ENCODE measurements at regions not wholly inside any gene's neighbourhood (a gene's known extent, or its start where the extent isn't known, plus 50 kb on each side); places are given as distances from the start of the nearest gene placed in this dataset.

- no peaks in the 10 kb centered on the region for H3K9me3 ChIP-seq (ENCODE audit: control insufficient read depth in 1 of 2, low read length in 2 of 2)
- CTCF ChIA-PET (ENCODE audit: partially characterized antibody) = no interaction called here
Observed at GRCh38 chr3:147471741-147472140, 62.6 kb downstream of the ZIC1 start.

DNA sequence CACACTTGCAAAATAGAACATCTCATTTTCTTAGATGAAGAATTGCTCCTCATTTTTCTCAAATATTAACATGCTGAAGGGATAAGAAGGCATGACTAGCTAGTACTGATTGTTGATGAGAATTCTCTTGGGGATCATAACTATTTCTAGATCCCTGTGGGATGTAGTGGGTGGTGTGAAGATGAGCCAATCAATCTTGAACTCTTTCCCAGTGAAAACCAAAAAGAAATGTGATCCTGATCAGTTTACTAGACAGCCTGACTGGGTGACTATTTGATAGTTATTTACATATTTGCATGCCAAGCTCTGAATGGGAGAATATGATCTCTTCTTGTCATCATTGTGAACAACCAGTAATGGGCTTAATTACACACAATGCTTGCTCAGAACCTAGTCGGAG, 63.7 kb downstream of the ZIC1 start:
- H3K4me3 Mint-ChIP-seq = no peak overlapping the region
- DNase-seq = no peak
- no peaks in the 10 kb centered on the region for H3K27me3 ChIP-seq (ENCODE audit: insufficient read depth, low read length)
- no peaks in the 10 kb centered on the region for H3K4me1 ChIP-seq (ENCODE audit: insufficient read depth, low read length)
- POLR2A ChIA-PET (ENCODE audit: partially characterized antibody) = no interaction called here
- CTCF ChIA-PET (ENCODE audit: partially characterized antibody) = no interaction called here
- H3K36me3 Mint-ChIP-seq = no peaks in the 10 kb centered on the region
- H3K27ac Mint-ChIP-seq = no peak overlapping the region
- intact Hi-C loops (cut with micrococcal nuclease) = no loop called here
- H3K27ac ChIP-seq (ENCODE audit: low read depth, low read length) = no peak overlapping the region
- H3K4me3 ChIP-seq (ENCODE audit: low read length in 2 of 2) = no peak overlapping the region
- H3K9me3 ChIP-seq (ENCODE audit: control insufficient read depth in 1 of 2, low read length in 2 of 2) = no peaks in the 10 kb centered on the region
- no peaks in the 10 kb centered on the region for H3K4me1 Mint-ChIP-seq
- H3K9me3 Mint-ChIP-seq = peaks cover 0 to 14% (median 5%) of the 10 kb centered on the region in 8 donors
- H3K36me3 ChIP-seq (ENCODE audit: insufficient read depth, low read length) = no peaks in the 10 kb centered on the region
- H3K27me3 Mint-ChIP-seq = no peaks in the 10 kb centered on the region

More at GRCh38 chr3:147471741-147472140, 62.6 kb downstream of the ZIC1 start:
- peaks cover 0 to 12% (median 6%) of the 10 kb centered on the region in 8 donors for H3K9me3 Mint-ChIP-seq
- Histone ChIP-seq H3K27me3 (ENCODE audit: insufficient read depth, low read length) (no peaks in the 10 kb centered on the region), H3K36me3 (ENCODE audit: insufficient read depth, low read length) (no peaks in the 10 kb centered on the region), H3K27ac (ENCODE audit: low read depth, low read length) (no peak overlapping the region), H3K4me3 (ENCODE audit: low read length in 2 of 2) (no peak overlapping the region), H3K4me1 (ENCODE audit: insufficient read depth, low read length) (no peaks in the 10 kb centered on the region)
- no peaks in the 10 kb centered on the region for H3K27me3 Mint-ChIP-seq
- no peak for DNase-seq
- no peaks in the 10 kb centered on the region for H3K36me3 Mint-ChIP-seq
- H3K27ac Mint-ChIP-seq = no peak overlapping the region
- H3K4me1 Mint-ChIP-seq = no peaks in the 10 kb centered on the region
- intact Hi-C loops (cut with micrococcal nuclease) = no loop called here
- POLR2A ChIA-PET (ENCODE audit: partially characterized antibody) = no interaction called here
- no peak overlapping the region for H3K4me3 Mint-ChIP-seq

DNA sequence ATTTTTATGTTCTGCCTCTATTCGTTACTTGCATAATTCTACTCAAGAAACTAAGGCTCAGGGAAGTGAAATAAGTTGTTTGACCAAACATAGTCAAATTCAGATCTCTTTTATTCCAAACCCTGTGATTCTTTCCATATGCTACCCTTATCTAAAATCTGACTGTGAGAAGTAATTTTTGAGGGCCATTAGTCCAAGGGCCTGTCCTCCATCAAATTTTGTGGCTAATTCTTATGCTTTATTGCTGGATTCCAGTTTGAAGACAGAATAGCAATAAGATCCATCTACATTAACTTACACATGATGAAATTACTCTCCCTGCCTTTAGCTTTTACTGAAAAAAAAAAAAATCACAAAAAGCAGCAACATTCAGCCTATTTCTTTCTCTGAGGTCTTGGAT, 74.0 kb downstream of the ZIC1 start:
- H3K27ac ChIP-seq (ENCODE audit: low read depth, low read length) = no peak overlapping the region
- Mint-ChIP-seq H3K27me3 (no peaks in the 10 kb centered on the region), H3K36me3 (no peaks in the 10 kb centered on the region), H3K9me3 (peaks cover 0 to 14% (median 7%) of the 10 kb centered on the region in 8 donors), H3K27ac (no peak overlapping the region), H3K4me3 (no peak overlapping the region), H3K4me1 (no peaks in the 10 kb centered on the region)
- ChIA-PET POLR2A (ENCODE audit: partially characterized antibody) (no interaction called here), CTCF (ENCODE audit: partially characterized antibody) (no interaction called here)
- H3K36me3 ChIP-seq (ENCODE audit: insufficient read depth, low read length) = no peaks in the 10 kb centered on the region
- no peak for DNase-seq
- H3K27me3 ChIP-seq (ENCODE audit: insufficient read depth, low read length) = no peaks in the 10 kb centered on the region
- H3K4me3 ChIP-seq (ENCODE audit: low read length in 2 of 2) = no peak overlapping the region
- H3K9me3 ChIP-seq (ENCODE audit: control insufficient read depth in 1 of 2, low read length in 2 of 2) = no peaks in the 10 kb centered on the region
- H3K4me1 ChIP-seq (ENCODE audit: insufficient read depth, low read length) = no peaks in the 10 kb centered on the region
- intact Hi-C loops (cut with micrococcal nuclease) = no loop called here

DNA sequence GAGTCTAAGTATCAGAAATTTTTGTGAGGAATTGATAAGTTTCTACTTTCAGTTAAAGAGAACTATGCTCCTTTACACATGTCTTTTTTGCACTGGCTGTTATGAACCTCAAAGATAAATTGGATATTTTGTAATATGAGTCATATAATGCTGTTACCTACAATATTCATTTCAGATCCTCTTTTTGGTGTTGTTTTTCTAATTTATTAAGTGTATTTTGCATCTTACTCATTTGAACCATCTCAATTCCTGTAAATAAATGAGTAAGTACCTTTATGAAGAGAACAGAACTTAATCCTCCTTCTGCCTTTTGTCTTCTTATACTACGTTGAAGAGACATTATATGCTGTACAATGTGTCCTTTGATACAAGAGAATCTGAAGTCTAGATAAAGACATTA, 74.4 kb downstream of the ZIC1 start:
- intact Hi-C loops (cut with micrococcal nuclease) = no loop called here
- Mint-ChIP-seq H3K36me3 (no peaks in the 10 kb centered on the region), H3K27ac (no peak overlapping the region), H3K9me3 (peaks cover 0 to 14% (median 7%) of the 10 kb centered on the region in 8 donors), H3K27me3 (no peaks in the 10 kb centered on the region), H3K4me3 (no peak overlapping the region), H3K4me1 (no peaks in the 10 kb centered on the region)
- H3K27me3 ChIP-seq (ENCODE audit: insufficient read depth, low read length) = no peaks in the 10 kb centered on the region
- H3K27ac ChIP-seq (ENCODE audit: low read depth, low read length) = no peak overlapping the region
- POLR2A ChIA-PET (ENCODE audit: partially characterized antibody) = no interaction called here
- no peak for DNase-seq
- no peaks in the 10 kb centered on the region for H3K36me3 ChIP-seq (ENCODE audit: insufficient read depth, low read length)
- no peak overlapping the region for H3K4me3 ChIP-seq (ENCODE audit: low read length in 2 of 2)
- H3K4me1 ChIP-seq (ENCODE audit: insufficient read depth, low read length) = no peaks in the 10 kb centered on the region
- H3K9me3 ChIP-seq (ENCODE audit: control insufficient read depth in 1 of 2, low read length in 2 of 2) = no peaks in the 10 kb centered on the region
- CTCF ChIA-PET (ENCODE audit: partially characterized antibody) = no interaction called here

DNA sequence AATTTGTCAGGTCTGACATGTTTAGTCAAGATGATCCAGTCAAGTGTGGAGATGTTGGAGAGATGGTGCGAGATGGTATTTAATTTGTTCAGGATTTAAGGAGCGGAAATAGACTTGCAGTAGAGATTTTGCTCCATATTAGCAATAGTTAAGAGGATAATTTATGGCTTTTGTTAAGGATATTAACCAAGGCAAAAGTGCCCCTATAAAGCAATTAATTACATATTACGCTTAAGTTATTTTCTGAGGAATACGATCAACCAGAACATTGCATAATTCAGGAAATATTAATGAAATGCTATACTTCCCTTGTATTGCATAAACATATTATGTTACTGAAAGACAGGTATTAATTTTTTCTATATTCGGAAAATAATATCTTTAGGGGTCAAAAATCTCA, 83.9 kb downstream of the ZIC1 start:
- Histone ChIP-seq H3K27ac (ENCODE audit: low read depth, low read length) (no peak overlapping the region), H3K27me3 (ENCODE audit: insufficient read depth, low read length) (no peaks in the 10 kb centered on the region), H3K9me3 (ENCODE audit: control insufficient read depth in 1 of 2, low read length in 2 of 2) (no peaks in the 10 kb centered on the region), H3K4me3 (ENCODE audit: low read length in 2 of 2) (no peak overlapping the region), H3K36me3 (ENCODE audit: insufficient read depth, low read length) (no peaks in the 10 kb centered on the region), H3K4me1 (ENCODE audit: insufficient read depth, low read length) (no peaks in the 10 kb centered on the region)
- no peak for DNase-seq
- CTCF ChIA-PET (ENCODE audit: partially characterized antibody) = no interaction called here
- Mint-ChIP-seq H3K9me3 (peaks cover 0 to 8% (median 3%) of the 10 kb centered on the region in 8 donors), H3K36me3 (no peaks in the 10 kb centered on the region), H3K27ac (peak overlapping the region in 1 of 7 donors; percentile 38), H3K4me3 (no peak overlapping the region), H3K4me1 (no peaks in the 10 kb centered on the region), H3K27me3 (no peaks in the 10 kb centered on the region)
- intact Hi-C loops (cut with micrococcal nuclease) = no loop called here
- POLR2A ChIA-PET (ENCODE audit: partially characterized antibody) = no interaction called here

DNA sequence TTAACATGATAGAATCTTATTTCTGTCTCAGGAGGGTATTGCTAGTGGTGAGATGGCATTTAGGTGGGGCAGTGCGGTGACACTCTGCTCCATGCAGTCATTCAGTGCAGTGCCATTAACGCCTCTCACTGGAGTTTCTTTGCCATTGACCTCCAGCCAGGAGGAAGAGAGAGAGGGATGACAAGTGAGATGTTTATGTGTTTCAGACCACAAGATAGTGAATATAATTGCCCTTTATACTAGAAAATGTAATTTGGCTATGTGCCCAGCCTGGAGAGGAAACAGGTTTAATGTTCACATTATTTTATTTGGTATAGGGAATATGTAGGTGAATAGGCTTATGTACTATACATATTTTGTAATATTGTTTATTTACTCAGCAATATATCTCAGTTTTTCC, 84.5 kb downstream of the ZIC1 start:
- Histone ChIP-seq H3K27ac (ENCODE audit: low read depth, low read length) (no peak overlapping the region), H3K36me3 (ENCODE audit: insufficient read depth, low read length) (no peaks in the 10 kb centered on the region), H3K27me3 (ENCODE audit: insufficient read depth, low read length) (no peaks in the 10 kb centered on the region), H3K4me3 (ENCODE audit: low read length in 2 of 2) (no peak overlapping the region), H3K9me3 (ENCODE audit: control insufficient read depth in 1 of 2, low read length in 2 of 2) (no peaks in the 10 kb centered on the region), H3K4me1 (ENCODE audit: insufficient read depth, low read length) (no peaks in the 10 kb centered on the region)
- H3K27me3 Mint-ChIP-seq = no peaks in the 10 kb centered on the region
- no peak overlapping the region for H3K27ac Mint-ChIP-seq
- H3K4me3 Mint-ChIP-seq = no peak overlapping the region
- no peaks in the 10 kb centered on the region for H3K36me3 Mint-ChIP-seq
- ChIA-PET POLR2A (ENCODE audit: partially characterized antibody) (no interaction called here), CTCF (ENCODE audit: partially characterized antibody) (no interaction called here)
- no peak for DNase-seq
- no peaks in the 10 kb centered on the region for H3K4me1 Mint-ChIP-seq
- intact Hi-C loops (cut with micrococcal nuclease) = no loop called here
- H3K9me3 Mint-ChIP-seq = peaks cover 0 to 8% (median 3%) of the 10 kb centered on the region in 8 donors

DNA sequence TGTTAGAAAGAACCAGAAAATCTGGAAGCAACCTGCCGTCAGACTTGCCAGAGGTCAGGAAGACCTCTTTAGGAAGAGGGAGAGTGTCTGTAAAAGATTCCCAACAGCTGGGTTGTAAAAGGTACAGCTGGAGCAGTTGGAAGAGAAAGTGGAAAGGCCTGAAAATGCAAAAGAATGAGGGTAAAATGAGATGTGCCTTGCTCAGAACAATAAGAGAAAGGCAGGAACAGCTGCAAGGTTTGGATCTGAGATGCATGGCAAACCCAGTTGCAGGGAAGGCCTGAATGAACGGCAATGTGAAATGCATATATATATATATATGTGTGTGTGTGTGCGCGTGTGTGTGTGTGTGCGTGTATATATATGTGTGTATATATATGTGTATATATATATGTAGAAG, 88.1 kb downstream of the ZIC1 start:
- Histone ChIP-seq H3K36me3 (ENCODE audit: insufficient read depth, low read length) (no peaks in the 10 kb centered on the region), H3K27ac (ENCODE audit: low read depth, low read length) (no peak overlapping the region), H3K4me3 (ENCODE audit: low read length in 2 of 2) (no peak overlapping the region), H3K27me3 (ENCODE audit: insufficient read depth, low read length) (no peaks in the 10 kb centered on the region), H3K9me3 (ENCODE audit: control insufficient read depth in 1 of 2, low read length in 2 of 2) (no peaks in the 10 kb centered on the region), H3K4me1 (ENCODE audit: insufficient read depth, low read length) (no peaks in the 10 kb centered on the region)
- peaks cover 0 to 5% (median under 1%) of the 10 kb centered on the region in 8 donors for H3K9me3 Mint-ChIP-seq
- CTCF ChIA-PET (ENCODE audit: partially characterized antibody) = no interaction called here
- POLR2A ChIA-PET (ENCODE audit: partially characterized antibody) = no interaction called here
- H3K36me3 Mint-ChIP-seq = no peaks in the 10 kb centered on the region
- no peak overlapping the region for H3K4me3 Mint-ChIP-seq
- no peak overlapping the region for H3K27ac Mint-ChIP-seq
- H3K4me1 Mint-ChIP-seq = no peaks in the 10 kb centered on the region
- intact Hi-C loops (cut with micrococcal nuclease) = no loop called here
- no peak for DNase-seq
- no peaks in the 10 kb centered on the region for H3K27me3 Mint-ChIP-seq

DNA sequence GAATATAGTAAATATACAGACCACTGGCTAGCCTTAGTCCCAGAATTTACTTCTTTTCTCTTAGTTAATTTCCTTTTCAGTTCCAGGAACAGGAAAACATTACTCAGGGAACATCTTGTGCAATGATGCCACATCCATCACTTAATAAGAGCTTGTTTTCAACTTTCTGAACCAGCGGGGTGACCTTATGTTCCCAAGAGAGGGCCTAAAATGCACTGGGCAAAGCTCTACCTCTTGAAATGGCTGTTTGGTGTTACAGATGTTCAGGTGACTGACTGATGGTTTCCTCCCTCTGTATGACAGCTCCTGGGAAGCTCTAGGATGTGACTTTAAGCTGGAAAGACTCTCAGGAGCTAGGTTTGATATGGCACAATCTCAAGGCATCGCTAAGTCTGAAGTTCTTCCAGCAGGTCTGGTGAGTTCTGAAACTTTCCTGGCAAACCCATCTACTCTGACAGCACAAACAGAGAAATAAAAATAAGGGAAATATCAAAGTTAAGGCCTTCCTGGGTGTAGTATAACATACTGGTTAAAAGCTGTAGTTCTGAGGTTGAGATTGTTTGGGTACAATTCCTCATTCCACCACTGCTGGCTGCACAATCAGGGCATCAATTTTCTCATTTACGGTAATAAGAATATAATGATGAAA, 98.6 kb downstream of the ZIC1 start:
- peaks cover 0 to 2% (median 0%) of the 10 kb centered on the region in 8 donors for H3K9me3 Mint-ChIP-seq
- H3K27me3 ChIP-seq (ENCODE audit: insufficient read depth, low read length) = no peaks in the 10 kb centered on the region
- no peaks in the 10 kb centered on the region for H3K36me3 ChIP-seq (ENCODE audit: insufficient read depth, low read length)
- no peaks in the 10 kb centered on the region for H3K36me3 Mint-ChIP-seq
- intact Hi-C loops (cut with micrococcal nuclease) = no loop called here
- no peaks in the 10 kb centered on the region for H3K4me1 ChIP-seq (ENCODE audit: insufficient read depth, low read length)
- H3K9me3 ChIP-seq (ENCODE audit: control insufficient read depth in 1 of 2, low read length in 2 of 2) = no peaks in the 10 kb centered on the region
- no peak overlapping the region for H3K4me3 ChIP-seq (ENCODE audit: low read length in 2 of 2)
- no peak for DNase-seq
- no peaks in the 10 kb centered on the region for H3K4me1 Mint-ChIP-seq
- H3K27ac Mint-ChIP-seq = no peak overlapping the region
- no peak overlapping the region for H3K4me3 Mint-ChIP-seq
- ChIA-PET POLR2A (ENCODE audit: partially characterized antibody) (no interaction called here), CTCF (ENCODE audit: partially characterized antibody) (no interaction called here)
- no peaks in the 10 kb centered on the region for H3K27me3 Mint-ChIP-seq
- H3K27ac ChIP-seq (ENCODE audit: low read depth, low read length) = no peak overlapping the region
